GM23248 (cell line): ENCODE measurements at regions not wholly inside any gene's neighbourhood (a gene's known extent, or its start where the extent isn't known, plus 50 kb on each side); places are given as distances from the start of the nearest gene placed in this dataset.

ENCODE experiments used
- DNase-seq: peaks from one replicate; pipeline ENCODE4 v3.0.0-alpha.2; 2015
- H2AFZ ChIP-seq: fragments of 200-600 bp; sonication (generic); 2 replicates; pipeline ENCODE4 v1.6.1; 2016; ENCODE audit warnings: antibody characterized with exemption
- H3F3A ChIP-seq: fragments of 200-600 bp; sonication (generic); 2 replicates; pipeline ENCODE4 v1.6.1; 2016; ENCODE audit warnings: mild to moderate bottlenecking, antibody characterized with exemption, mixed run types; ENCODE audit not compliant: insufficient read depth
- H3K27ac ChIP-seq: fragments of 200-600 bp; sonication (generic); 2 replicates; pipeline ENCODE4 v1.5.1; 2016; ENCODE audit warnings: mild to moderate bottlenecking
- H3K27me3 ChIP-seq: fragments of 200-600 bp; sonication (generic); replicated peaks from 2 replicates; pipeline ENCODE4 v1.6.1; 2016; ENCODE audit warnings: mild to moderate bottlenecking; ENCODE audit not compliant: insufficient read depth
- H3K36me3 ChIP-seq: fragments of 200-600 bp; sonication (generic); 2 replicates; pipeline ENCODE4 v1.6.1; 2016; ENCODE audit warnings: low read depth, mild to moderate bottlenecking
- H3K4me1 ChIP-seq: fragments of 200-600 bp; sonication (generic); 2 replicates; pipeline ENCODE4 v1.6.1; 2016; ENCODE audit warnings: mild to moderate bottlenecking; ENCODE audit not compliant: insufficient read depth
- H3K4me2 ChIP-seq: fragments of 200-600 bp; sonication (generic); one replicate; pipeline ENCODE4 v1.6.1; 2016; ENCODE audit warnings: mild to moderate bottlenecking; ENCODE audit not compliant: unreplicated experiment
- H3K4me3 ChIP-seq: fragments of 200-600 bp; sonication (generic); 2 replicates; pipeline ENCODE4 v1.5.1; 2016; ENCODE audit warnings: mild to moderate bottlenecking
- H3K79me2 ChIP-seq: fragments of 200-600 bp; sonication (generic); 2 replicates; pipeline ENCODE4 v1.6.1; 2016; ENCODE audit warnings: mild to moderate bottlenecking; ENCODE audit not compliant: insufficient read depth
- H3K9ac ChIP-seq: fragments of 200-600 bp; sonication (generic); 2 replicates; pipeline ENCODE4 v1.6.1; 2016; ENCODE audit warnings: mild to moderate bottlenecking
- H3K9me2 ChIP-seq: fragments of 200-600 bp; sonication (generic); 2 replicates; pipeline ENCODE4 v1.6.1; 2016; ENCODE audit warnings: mixed run types, mild to moderate bottlenecking, moderate library complexity; ENCODE audit not compliant: insufficient read depth
- H3K9me3 ChIP-seq: fragments of 200-600 bp; sonication (generic); one replicate; pipeline ENCODE4 v1.6.1; 2017; ENCODE audit warnings: low read depth
- H4K20me1 ChIP-seq: fragments of 200-600 bp; sonication (generic); 2 replicates; pipeline ENCODE4 v1.6.0; 2016; ENCODE audit not compliant: insufficient read depth
- EZH2 ChIP-seq: fragments of 200-600 bp; sonication (generic); IDR thresholded peaks from 2 replicates; pipeline ENCODE4 v1.6.1; 2018; ENCODE audit warnings: antibody characterized with exemption, mild to moderate bottlenecking; ENCODE audit not compliant: insufficient read depth, poor library complexity, severe bottlenecking
- EZH2phosphoT487 ChIP-seq: fragments of 200-600 bp; sonication (generic); IDR thresholded peaks from 2 replicates; pipeline ENCODE4 v1.6.1; 2018; ENCODE audit warnings: antibody characterized with exemption, moderate library complexity, mild to moderate bottlenecking, low read depth; ENCODE audit not compliant: insufficient read depth
- WGBS, 2 experiments: methylation state at CpG; one replicate each; pipeline ENCODE4 v1.1.6; 2015 to 2017; ENCODE audit warnings: low lambda C conversion rate in 2 of 2, low coverage in 1 of 2; ENCODE audit errors: missing lambda C conversion rate in 2 of 2; 5-methylcytosine and 5-hydroxymethylcytosine counted together
- in situ Hi-C: fragments of 300-500 bp; cut with MboI; formaldehyde crosslinking; loops from 2 replicates; pipeline ENCODE4 v1.15.0; 2020

- H3K9me2 ChIP-seq = no peaks in the 10 kb centered on the region
- peak; percentile 10 for DNase-seq
- TF ChIP-seq EZH2phosphoT487 = no peak
- no peak for TF ChIP-seq EZH2
These were observed 140.9 kb downstream of the HNRNPD start for GRCh38 chr4:82232891-82233290.

DNA sequence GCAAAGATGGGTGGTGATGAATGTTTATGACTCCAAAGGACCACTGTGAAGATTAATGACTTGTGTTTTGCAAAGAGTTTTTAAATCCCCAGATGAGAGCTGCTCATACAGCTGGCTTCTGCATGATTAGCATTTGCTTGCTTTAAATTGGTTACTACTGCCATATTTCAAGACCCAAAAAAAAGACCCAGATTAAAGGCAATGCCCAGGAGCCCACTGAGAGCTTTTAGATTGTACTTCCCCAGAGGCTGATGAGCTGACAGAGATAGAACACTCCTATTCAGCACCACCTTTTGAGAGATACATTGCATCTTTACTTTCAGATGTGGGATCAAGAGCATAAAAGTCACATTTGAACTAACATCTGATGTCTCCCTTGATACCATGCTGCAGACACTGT, 142.0 kb downstream of the HNRNPD start:
- no peaks in the 10 kb centered on the region for H3K27me3 ChIP-seq
- no peak overlapping the region for H3K4me3 ChIP-seq
- H3K36me3 ChIP-seq = no peaks in the 10 kb centered on the region
- H3K9me3 ChIP-seq = no peaks in the 10 kb centered on the region
- H3K9me2 ChIP-seq = no peaks in the 10 kb centered on the region
- H3K27ac ChIP-seq = no peak overlapping the region
- H3K9ac ChIP-seq = no peak overlapping the region
- no peak overlapping the region for H3K4me2 ChIP-seq
- no peaks in the 10 kb centered on the region for H3F3A ChIP-seq
- no peak overlapping the region for H2AFZ ChIP-seq
- in situ Hi-C loops = no loop called here
- no peaks in the 10 kb centered on the region for H3K4me1 ChIP-seq
- no peaks in the 10 kb centered on the region for H4K20me1 ChIP-seq
- no peaks in the 10 kb centered on the region for H3K79me2 ChIP-seq
- DNase-seq = no peak
- TF ChIP-seq EZH2 (no peak), EZH2phosphoT487 (no peak)

More at GRCh38 chr4:82232891-82233290, 140.9 kb downstream of the HNRNPD start:
- Histone ChIP-seq H3K79me2 (no peaks in the 10 kb centered on the region), H2AFZ (no peak overlapping the region), H3F3A (no peaks in the 10 kb centered on the region), H4K20me1 (no peaks in the 10 kb centered on the region), H3K36me3 (no peaks in the 10 kb centered on the region), H3K27me3 (no peaks in the 10 kb centered on the region), H3K4me3 (no peak overlapping the region), H3K9me3 (no peaks in the 10 kb centered on the region), H3K27ac (no peak overlapping the region), H3K9ac (no peak overlapping the region), H3K4me2 (no peak overlapping the region), H3K4me1 (no peaks in the 10 kb centered on the region)
- WGBS, 2 experiments = 0% methylated on average over 1 of the region's 1 CpG
- in situ Hi-C loops = no loop called here

DNA sequence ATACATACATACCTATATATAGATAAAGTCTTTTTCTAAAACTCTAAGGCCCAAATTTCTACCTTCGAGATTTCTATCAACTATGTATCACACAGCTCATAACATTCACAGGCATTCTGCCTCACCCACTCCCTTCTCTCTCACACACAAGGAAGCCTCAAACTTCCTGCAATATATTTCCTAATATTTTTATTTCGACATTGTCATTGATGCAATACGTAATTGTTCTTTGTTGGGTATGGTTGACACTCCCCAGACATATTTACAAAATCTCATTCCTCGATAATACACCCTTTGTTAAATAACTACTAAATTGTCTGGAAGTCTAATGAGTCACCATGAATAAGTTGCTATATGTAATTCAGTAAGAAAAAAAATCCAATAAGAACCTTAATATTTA, 143.5 kb downstream of the HNRNPD start:
- no peaks in the 10 kb centered on the region for H3K27me3 ChIP-seq

GRCh38 chr4:82225030-82225429, 148.8 kb downstream of the HNRNPD start:
- WGBS, 2 experiments = 17 to 24% methylated on average over 2 of the region's 2 CpGs
- Histone ChIP-seq H3K4me3 (no peak overlapping the region), H4K20me1 (no peaks in the 10 kb centered on the region), H3K36me3 (no peaks in the 10 kb centered on the region), H3F3A (no peaks in the 10 kb centered on the region), H3K9ac (no peak overlapping the region), H3K27me3 (no peaks in the 10 kb centered on the region), H2AFZ (no peak overlapping the region), H3K4me2 (no peak overlapping the region), H3K9me3 (no peaks in the 10 kb centered on the region), H3K9me2 (no peaks in the 10 kb centered on the region), H3K4me1 (no peaks in the 10 kb centered on the region), H3K79me2 (no peaks in the 10 kb centered on the region), H3K27ac (no peak overlapping the region)
- no peak for DNase-seq
- TF ChIP-seq EZH2 (no peak), EZH2phosphoT487 (no peak)
- in situ Hi-C loops = no loop called here

More for the DNA sequence above, 143.5 kb downstream of the HNRNPD start:
- Histone ChIP-seq H3F3A (no peaks in the 10 kb centered on the region), H3K27ac (no peak overlapping the region), H3K4me1 (no peaks in the 10 kb centered on the region), H2AFZ (no peak overlapping the region), H4K20me1 (no peaks in the 10 kb centered on the region), H3K9ac (no peak overlapping the region), H3K36me3 (no peaks in the 10 kb centered on the region), H3K9me2 (no peaks in the 10 kb centered on the region), H3K9me3 (no peaks in the 10 kb centered on the region), H3K4me3 (no peak overlapping the region), H3K79me2 (no peaks in the 10 kb centered on the region), H3K4me2 (no peak overlapping the region)
- TF ChIP-seq EZH2 = no peak
- no peak for TF ChIP-seq EZH2phosphoT487
- in situ Hi-C loops = no loop called here
- peak; percentile 1 for DNase-seq
- 43 to 44% methylated on average over 4 of the region's 4 CpGs for WGBS, 2 experiments

DNA sequence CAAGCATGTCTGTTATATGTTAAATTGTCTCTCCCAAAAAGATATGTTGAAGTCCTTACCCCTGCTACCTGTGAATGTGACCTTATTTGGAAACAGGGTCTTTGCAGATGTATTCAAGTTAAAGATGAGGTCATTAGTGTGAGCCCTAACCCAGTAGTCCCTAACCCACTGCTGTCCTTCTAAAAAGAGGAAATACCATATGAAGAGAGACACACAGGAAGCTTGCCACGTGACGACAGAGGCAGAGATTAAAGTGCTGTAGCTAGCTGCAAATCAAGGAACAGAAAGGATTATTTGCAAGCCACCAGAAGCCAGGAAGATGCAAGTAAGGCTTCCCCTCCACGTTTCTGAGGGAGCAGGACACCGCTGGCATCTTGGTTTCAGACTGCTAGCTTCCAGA, 150.1 kb downstream of the HNRNPD start:
- Histone ChIP-seq H3K9ac (no peak overlapping the region), H3F3A (no peaks in the 10 kb centered on the region), H3K4me1 (no peaks in the 10 kb centered on the region), H3K79me2 (no peaks in the 10 kb centered on the region), H3K36me3 (no peaks in the 10 kb centered on the region), H3K9me3 (no peaks in the 10 kb centered on the region), H4K20me1 (no peaks in the 10 kb centered on the region), H3K27me3 (no peaks in the 10 kb centered on the region), H3K4me3 (no peak overlapping the region), H3K4me2 (no peak overlapping the region), H3K9me2 (no peaks in the 10 kb centered on the region), H3K27ac (no peak overlapping the region), H2AFZ (no peak overlapping the region)
- no peak for DNase-seq
- TF ChIP-seq EZH2phosphoT487 = no peak
- TF ChIP-seq EZH2 = no peak
- in situ Hi-C loops = loop anchor here (25.0 kb wide), 1 partner anchor 761 kb away; the partner anchor contains the start of gene RASGEF1B
- 9 to 15% methylated on average over 4 of the region's 4 CpGs for WGBS, 2 experiments
